ENCODE measurements at regions not wholly inside any gene's neighbourhood (a gene's known extent, or its start where the extent isn't known, plus 50 kb on each side); places are given as distances from the start of the nearest gene placed in this dataset.

GRCh38 chr9:129399634-129399990 lies 221.3 kb downstream of the C9orf50 start:
- TF ChIP-seq GATA1 (IDR thresholded peaks at IDR 0.05; ENCODE audit: low read depth, low read length) = no peak
- no peak for TF ChIP-seq POLR2A (IDR thresholded peaks at IDR 0.05; ENCODE audit: low read length)
- no peak for DNase-seq

GRCh38 chr9:129398961-129399633 lies 221.0 kb upstream of the IER5L start:
- DNase-seq = no peak
- TF ChIP-seq GATA1 (IDR thresholded peaks at IDR 0.05; ENCODE audit: low read depth, low read length) (no peak), POLR2A (IDR thresholded peaks at IDR 0.05; ENCODE audit: low read length) (no peak)

- no peak for TF ChIP-seq GATA1 (IDR thresholded peaks at IDR 0.05; ENCODE audit: low read depth, low read length)
- TF ChIP-seq POLR2A (IDR thresholded peaks at IDR 0.05; ENCODE audit: low read length) = no peak
- no peak for DNase-seq
Measured at GRCh38 chr9:129398101-129398960, 220.3 kb upstream of the IER5L start.

- no peak for DNase-seq
- TF ChIP-seq GATA1 (IDR thresholded peaks at IDR 0.05; ENCODE audit: low read depth, low read length) = no peak
Measured at GRCh38 chr9:129397335-129397734, 219.3 kb upstream of the IER5L start.

GRCh38 chr9:129396365-129396708 lies 218.3 kb upstream of the IER5L start:
- TF ChIP-seq POLR2A (IDR thresholded peaks at IDR 0.05; ENCODE audit: low read length) (no peak), GATA1 (IDR thresholded peaks at IDR 0.05; ENCODE audit: low read depth, low read length) (no peak)
- no peak for DNase-seq

- TF ChIP-seq GATA1 (IDR thresholded peaks at IDR 0.05; ENCODE audit: low read depth, low read length) (no peak), POLR2A (IDR thresholded peaks at IDR 0.05; ENCODE audit: low read length) (no peak)
- no peak for DNase-seq
Measured at GRCh38 chr9:129395633-129396364, 217.7 kb upstream of the IER5L start.

GRCh38 chr9:129394886-129395279 lies 216.8 kb upstream of the IER5L start:
- no peak for DNase-seq
- TF ChIP-seq GATA1 (IDR thresholded peaks at IDR 0.05; ENCODE audit: low read depth, low read length) (no peak), POLR2A (IDR thresholded peaks at IDR 0.05; ENCODE audit: low read length) (no peak)

GRCh38 chr9:129394061-129394885 lies 216.2 kb upstream of the IER5L start:
- DNase-seq = no peak
- TF ChIP-seq GATA1 (IDR thresholded peaks at IDR 0.05; ENCODE audit: low read depth, low read length) (no peak), POLR2A (IDR thresholded peaks at IDR 0.05; ENCODE audit: low read length) (no peak)

- TF ChIP-seq GATA1 (IDR thresholded peaks at IDR 0.05; ENCODE audit: low read depth, low read length) (no peak), POLR2A (IDR thresholded peaks at IDR 0.05; ENCODE audit: low read length) (no peak)
- DNase-seq = no peak
Measured at GRCh38 chr9:129393064-129393463, 215.0 kb upstream of the IER5L start.

GRCh38 chr9:129392093-129392541 lies 214.1 kb upstream of the IER5L start:
- DNase-seq = no peak
- no peak for TF ChIP-seq POLR2A (IDR thresholded peaks at IDR 0.05; ENCODE audit: low read length)
- TF ChIP-seq GATA1 (IDR thresholded peaks at IDR 0.05; ENCODE audit: low read depth, low read length) = no peak

- no peak for TF ChIP-seq POLR2A (IDR thresholded peaks at IDR 0.05; ENCODE audit: low read length)
- TF ChIP-seq GATA1 (IDR thresholded peaks at IDR 0.05; ENCODE audit: low read depth, low read length) = no peak
- no peak for DNase-seq
Measured at GRCh38 chr9:129391221-129391661, 213.2 kb upstream of the IER5L start.

GRCh38 chr9:129390541-129390940 lies 212.5 kb upstream of the IER5L start:
- DNase-seq = no peak

GRCh38 chr9:129387822-129388221 lies 209.8 kb upstream of the IER5L start:
- no peak for DNase-seq

More at GRCh38 chr9:129390541-129390940, 212.5 kb upstream of the IER5L start:
- no peak for TF ChIP-seq POLR2A (IDR thresholded peaks at IDR 0.05; ENCODE audit: low read length)
- no peak for TF ChIP-seq GATA1 (IDR thresholded peaks at IDR 0.05; ENCODE audit: low read depth, low read length)

More at GRCh38 chr9:129387822-129388221, 209.8 kb upstream of the IER5L start:
- TF ChIP-seq POLR2A (IDR thresholded peaks at IDR 0.05; ENCODE audit: low read length) (no peak), GATA1 (IDR thresholded peaks at IDR 0.05; ENCODE audit: low read depth, low read length) (no peak)

Measured in erythroblast (primary cell).